ENCODE measurements at regions not wholly inside any gene's neighbourhood (a gene's known extent, or its start where the extent isn't known, plus 50 kb on each side); places are given as distances from the start of the nearest gene placed in this dataset.

- no peak for DNase-seq
- TF ChIP-seq GATA1 (IDR thresholded peaks at IDR 0.05; ENCODE audit: low read depth, low read length): no peak
- TF ChIP-seq POLR2A (IDR thresholded peaks at IDR 0.05; ENCODE audit: low read length): no peak
These were observed 57.7 kb upstream of the ZC3H11B start for GRCh38 chr1:219670426-219671149.

- no peak for TF ChIP-seq POLR2A (IDR thresholded peaks at IDR 0.05; ENCODE audit: low read length)
- no peak for DNase-seq
These were observed 56.7 kb upstream of the ZC3H11B start for GRCh38 chr1:219669556-219669955.

GRCh38 chr1:219669042-219669441 is 56.1 kb upstream of the ZC3H11B start:
- DNase-seq: no peak

GRCh38 chr1:219668446-219668845 is 55.5 kb upstream of the ZC3H11B start:
- DNase-seq: no peak
- TF ChIP-seq POLR2A (IDR thresholded peaks at IDR 0.05; ENCODE audit: low read length): no peak
- no peak for TF ChIP-seq GATA1 (IDR thresholded peaks at IDR 0.05; ENCODE audit: low read depth, low read length)

More at GRCh38 chr1:219669042-219669441, 56.1 kb upstream of the ZC3H11B start:
- TF ChIP-seq GATA1 (IDR thresholded peaks at IDR 0.05; ENCODE audit: low read depth, low read length): no peak
- TF ChIP-seq POLR2A (IDR thresholded peaks at IDR 0.05; ENCODE audit: low read length): no peak

DNA sequence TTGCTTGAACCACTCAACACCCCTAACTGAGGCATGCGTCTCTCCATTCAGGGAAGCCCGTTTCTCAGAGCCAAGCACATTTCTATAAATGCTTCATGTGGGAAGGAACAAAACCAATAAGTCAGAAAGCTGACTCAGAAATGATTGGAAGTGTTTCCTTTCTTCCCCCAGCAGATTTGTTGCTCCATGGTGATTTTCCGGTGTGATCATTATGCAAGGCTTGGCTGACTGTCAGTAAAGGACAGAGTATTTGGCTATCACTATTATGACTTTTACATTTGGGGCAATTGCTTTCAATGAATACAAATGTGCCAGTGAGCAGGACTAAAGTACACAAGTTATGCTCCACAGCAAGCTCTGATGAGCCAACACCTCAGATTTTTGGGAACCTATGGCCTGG is 53.3 kb upstream of the ZC3H11B start:
- no peak for TF ChIP-seq GATA1 (IDR thresholded peaks at IDR 0.05; ENCODE audit: low read depth, low read length)
- TF ChIP-seq POLR2A (IDR thresholded peaks at IDR 0.05; ENCODE audit: low read length): no peak
- DNase-seq: no peak

DNA sequence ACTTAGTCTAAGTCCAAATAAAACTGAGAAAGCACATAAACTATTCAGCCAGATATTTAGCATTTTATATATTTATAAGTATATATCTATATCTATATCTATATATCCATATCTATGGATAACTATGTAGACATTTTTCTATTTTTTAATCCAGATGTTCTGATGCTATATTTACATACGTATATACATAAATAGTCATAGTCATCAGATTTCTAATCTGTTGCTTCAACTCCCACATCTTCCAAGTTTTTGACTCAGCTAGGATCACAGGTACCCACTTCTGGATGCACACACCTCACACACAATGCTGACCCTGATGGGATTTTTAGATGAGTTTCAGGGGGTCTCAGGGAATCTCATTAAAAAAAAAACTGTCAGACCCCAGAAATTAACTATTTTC is 52.2 kb upstream of the ZC3H11B start:
- TF ChIP-seq POLR2A (IDR thresholded peaks at IDR 0.05; ENCODE audit: low read length) (no peak), GATA1 (IDR thresholded peaks at IDR 0.05; ENCODE audit: low read depth, low read length) (no peak)
- DNase-seq: no peak

DNA sequence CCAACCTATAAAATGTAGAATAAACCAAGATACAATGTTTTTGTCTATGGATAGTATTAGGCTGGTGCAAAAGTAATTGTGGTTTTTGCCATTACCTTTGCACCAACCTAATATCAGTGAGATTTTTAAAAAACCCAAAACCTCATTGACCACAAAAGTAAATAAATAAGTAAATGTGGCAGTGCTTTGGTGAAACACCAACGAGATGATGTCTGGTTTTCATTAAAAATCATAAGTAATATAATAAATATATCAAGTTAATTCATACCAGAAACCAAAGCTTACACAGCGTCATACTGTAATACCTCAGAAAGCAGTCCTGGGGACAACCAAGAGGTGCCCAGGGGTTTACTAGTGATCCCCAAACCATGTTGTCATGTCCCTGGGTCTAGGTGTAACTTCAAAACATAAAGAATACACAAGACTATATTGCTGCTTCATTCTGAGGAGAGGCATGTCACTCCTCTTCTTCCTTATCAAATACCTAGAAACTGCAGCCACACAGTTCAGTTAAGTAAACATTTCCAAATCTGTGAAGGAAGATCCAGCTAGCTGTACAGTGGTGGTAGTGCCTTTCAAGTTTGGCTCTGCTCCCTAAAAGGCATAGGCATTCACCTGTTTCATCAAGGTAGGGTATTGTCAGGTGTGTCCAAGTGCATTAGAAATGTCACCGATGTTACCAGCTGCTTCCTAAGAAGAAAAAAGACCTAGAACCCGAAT is 51.6 kb upstream of the ZC3H11B start:
- no peak for TF ChIP-seq GATA1 (IDR thresholded peaks at IDR 0.05; ENCODE audit: low read depth, low read length)
- no peak for TF ChIP-seq POLR2A (IDR thresholded peaks at IDR 0.05; ENCODE audit: low read length)
- DNase-seq: no peak
